Stimulated activated CD8-positive, alpha-beta memory T cell treated with anti-CD3 and anti-CD28 coated beads, Interleukin-2, amount 100 ng/mL, for 1 hour (primary cell): ENCODE measurements at regions not wholly inside any gene's neighbourhood (a gene's known extent, or its start where the extent isn't known, plus 50 kb on each side); places are given as distances from the start of the nearest gene placed in this dataset.

Experiments
- DNase-seq, 2 donors: peaks; one replicate each; pipeline ENCODE4 v3.0.0-alpha.2; 2020; ENCODE audit warnings: low read depth in 2 of 2

DNA sequence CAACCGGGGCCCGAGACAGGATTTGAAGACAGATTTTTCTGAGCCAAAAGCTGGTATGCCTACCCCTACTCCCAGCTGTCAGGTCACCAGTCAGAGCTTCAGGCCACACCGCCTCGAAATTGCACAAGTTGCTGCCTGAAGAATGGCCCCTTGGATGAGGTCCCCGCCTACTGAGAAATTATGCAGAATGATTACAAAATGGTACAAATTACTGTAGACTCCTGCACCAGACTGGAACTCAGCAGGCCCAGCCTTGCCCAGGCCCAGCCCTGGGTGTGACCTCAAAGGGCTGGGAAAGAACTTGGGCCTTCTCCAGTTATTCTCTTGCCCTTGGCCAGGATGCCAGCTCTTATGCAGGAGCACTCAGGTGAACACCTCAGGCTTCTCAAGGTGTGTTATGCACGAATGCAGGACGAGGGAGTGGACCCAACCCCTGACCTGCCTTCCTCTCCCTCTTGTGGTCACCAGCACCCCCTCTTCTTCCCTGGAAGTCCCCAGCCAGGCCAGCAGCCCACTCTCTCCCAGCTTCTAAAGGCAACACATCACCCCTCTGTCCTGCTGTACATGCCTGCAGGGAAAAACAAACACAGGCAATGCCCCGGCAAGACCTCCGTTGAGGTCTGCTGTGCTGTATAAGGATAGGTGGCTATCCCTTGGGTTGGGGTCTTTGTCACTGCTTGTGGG is 88.7 kb upstream of the NAA20 start:
- DNase-seq = no peak

DNA sequence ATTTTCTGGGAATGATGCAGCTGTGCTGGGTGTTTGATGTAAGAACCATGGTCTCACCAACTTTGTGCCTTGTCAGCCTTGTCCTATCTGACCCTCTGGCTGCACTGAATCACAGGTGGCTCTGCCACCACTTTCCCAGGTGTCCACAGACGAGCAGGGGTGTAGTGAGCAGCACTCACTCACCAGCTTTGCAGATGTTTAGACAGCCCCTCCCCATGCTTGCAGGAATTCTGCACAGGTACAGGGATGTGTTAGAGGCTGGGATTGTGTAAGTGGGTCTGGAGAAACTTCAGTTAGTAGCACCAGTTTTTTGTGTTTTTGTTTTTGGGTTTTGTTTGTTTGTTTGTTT is 88.2 kb upstream of the NAA20 start:
- DNase-seq = no peak

DNA sequence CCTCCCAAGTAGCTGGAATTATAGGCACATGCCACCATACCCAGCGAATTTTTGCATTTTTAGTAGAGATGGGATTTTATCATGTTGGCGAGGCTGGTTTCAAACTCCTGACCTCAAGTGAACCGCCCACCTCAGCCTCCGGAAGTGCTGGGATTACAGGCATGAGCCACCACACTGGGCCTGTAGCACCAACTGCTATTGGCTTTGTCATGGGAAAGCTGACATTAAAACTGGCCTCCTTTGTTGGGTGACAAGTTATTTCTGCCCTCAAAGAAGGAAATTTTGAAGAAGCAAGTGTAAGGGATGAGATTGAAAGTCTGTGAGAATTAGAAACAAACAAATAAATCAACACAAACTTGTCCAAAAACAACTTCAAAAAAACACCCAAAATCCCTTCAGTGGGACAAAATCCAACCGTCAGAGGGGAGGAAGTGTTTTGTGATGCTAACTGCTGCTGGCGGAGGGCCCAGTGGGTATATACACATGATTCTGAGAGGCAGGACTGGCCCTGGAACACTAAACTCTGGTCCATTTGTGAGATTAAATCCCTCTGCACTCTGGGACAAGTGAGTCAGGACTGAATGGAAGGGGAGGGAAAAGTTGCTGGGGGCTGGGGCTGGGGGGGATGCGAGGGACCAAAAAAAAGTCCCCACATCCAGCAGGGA is 87.5 kb upstream of the NAA20 start:
- DNase-seq = no peak

DNA sequence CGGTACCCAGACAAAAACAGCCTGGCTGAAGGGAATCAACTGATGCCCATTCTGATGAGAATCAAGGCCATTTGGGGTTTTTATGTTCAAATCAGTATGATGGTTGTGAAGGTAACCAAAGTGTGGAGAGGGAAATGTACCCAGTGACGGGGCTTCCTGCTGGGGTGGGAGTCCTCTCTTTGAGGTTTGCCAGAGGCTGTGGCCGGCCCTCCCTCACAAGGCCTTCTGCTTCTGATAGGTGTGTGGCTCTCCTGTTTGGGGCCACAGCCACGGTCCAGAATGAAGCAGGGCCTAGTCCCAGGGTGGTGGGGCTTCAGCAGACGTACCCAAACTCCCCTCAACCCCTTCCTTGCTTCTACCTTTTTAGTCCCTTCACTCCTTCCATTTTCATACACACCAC is 86.7 kb upstream of the NAA20 start:
- DNase-seq = no peak

DNA sequence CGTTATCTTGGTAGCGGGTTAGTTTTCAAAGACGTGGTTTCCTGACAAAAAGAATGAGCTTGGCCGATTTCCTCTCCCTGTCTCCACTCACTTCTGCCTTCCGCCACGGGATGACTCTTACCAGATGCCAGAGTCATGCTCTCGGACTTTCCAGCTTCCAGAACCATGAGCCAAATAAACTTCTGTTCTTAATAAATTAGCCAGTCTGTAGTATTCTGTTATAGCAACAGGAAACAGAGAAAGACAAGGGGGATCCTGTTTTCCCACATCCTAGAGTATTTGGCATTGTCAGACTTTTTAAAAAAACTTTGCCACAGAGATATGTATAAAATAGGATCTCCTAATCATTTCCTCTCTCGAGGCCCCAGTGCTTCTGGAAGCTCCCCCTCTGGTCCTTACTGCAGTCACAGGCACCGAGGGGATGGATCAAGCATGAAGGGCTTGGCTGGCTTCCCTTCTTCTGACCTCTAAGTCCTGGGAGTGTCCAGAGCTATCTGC is 84.9 kb upstream of the NAA20 start:
- no peak for DNase-seq

DNA sequence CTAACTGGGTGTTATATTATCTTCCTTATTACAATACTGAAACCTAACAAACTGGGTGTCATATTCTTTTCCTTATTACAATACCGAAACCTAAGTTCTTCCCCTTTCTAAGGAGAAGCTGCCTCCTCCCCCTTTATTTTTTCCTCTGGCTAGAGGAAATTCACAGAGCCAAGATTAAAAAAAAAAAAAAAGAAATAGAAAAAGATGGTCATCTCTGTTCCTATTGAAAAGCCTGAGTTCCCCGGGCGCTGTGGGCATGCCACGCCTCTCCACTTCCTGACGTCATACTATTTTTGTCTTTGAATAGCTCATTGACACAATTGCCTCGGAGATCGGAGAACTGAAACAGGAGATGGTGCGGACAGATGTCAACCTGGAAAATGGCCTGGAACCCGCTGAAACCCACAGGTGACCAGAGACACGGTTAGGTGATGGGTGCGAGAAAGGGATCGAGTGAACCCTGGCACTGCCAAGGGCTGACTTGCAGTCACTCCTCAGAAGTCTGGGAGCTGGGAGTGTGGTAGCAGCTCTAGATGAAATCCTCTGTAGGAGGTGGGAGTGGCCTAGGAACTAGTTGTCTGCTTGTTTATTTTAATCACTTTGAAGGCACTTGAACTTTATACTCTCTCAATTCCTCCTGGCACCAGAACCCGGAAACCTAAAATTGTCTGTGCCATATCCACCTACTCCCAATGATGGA is 82.2 kb upstream of the NAA20 start:
- no peak for DNase-seq

DNA sequence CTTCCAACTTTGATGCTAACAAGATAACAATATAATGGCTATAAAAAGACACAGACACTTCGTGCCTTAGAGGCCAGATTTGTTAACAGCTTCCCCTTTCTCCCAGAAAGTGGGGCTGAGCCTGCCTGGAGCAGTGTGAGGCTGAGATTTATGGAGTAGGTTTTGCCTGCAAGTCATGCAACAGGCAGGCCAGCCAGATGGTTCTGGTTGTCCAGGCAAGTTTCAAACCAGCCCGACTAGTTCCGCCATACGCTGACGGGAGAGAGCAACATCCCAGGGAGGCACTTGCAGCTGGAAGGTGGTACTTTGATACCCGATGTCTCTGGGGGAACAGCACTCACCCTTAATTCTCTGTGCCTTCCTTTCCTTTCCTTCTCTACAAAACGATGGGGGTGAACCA is 81.3 kb upstream of the NAA20 start:
- DNase-seq = no peak

DNA sequence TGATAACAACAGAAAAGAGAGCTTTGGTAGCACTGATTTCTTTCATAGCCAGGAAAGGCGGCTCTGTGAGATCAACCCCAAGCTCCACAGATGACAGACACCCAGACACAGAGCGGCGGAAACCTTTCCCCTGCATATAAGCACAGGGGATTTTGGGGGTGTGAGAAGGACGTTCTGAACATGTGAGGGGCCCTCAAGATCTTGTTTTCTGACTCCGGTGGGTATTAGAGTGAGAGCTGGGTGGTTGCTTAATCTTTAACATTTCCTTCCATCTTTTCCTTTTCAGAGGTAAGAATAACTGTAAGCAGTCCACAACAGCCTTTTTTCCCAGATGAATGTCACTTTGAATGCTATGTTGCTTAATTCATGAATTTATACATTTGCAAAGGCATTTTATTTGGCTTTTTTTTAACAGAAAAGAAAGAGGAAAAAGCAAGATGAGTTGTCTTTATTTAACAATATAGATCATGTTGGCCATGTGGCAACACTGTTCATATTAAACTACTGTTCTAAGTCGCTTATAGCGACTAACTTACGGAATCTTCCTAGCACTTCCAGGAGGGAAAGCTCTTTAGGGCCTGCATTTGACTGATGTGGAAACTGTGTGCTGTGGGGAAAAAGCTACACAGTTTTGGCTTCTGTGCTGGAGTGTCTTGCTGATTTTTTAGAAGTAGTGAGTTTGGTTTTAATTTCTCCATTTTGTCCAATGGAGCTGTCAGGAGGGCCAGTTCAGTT is 80.5 kb upstream of the NAA20 start:
- DNase-seq = no peak

DNA sequence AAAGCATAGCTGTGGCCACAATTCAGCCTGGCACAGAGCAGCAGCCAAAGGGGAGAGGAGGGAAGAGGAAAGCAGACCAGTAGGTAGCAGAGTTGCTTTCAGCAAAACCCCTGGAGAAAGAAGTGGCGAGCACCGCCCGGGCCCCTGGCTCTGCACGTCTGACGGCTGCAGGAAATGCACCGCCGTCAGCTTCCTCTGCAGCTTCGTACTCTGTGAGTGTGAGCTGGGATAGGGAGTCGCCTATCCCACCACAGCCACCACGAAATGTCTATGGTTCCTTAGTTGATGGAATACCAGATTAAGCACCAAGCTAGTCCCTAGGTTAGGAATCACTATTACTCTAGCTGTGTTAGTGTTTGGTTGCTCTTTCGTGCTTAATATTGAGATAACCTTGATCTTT is 79.9 kb upstream of the NAA20 start:
- DNase-seq = no peak

DNA sequence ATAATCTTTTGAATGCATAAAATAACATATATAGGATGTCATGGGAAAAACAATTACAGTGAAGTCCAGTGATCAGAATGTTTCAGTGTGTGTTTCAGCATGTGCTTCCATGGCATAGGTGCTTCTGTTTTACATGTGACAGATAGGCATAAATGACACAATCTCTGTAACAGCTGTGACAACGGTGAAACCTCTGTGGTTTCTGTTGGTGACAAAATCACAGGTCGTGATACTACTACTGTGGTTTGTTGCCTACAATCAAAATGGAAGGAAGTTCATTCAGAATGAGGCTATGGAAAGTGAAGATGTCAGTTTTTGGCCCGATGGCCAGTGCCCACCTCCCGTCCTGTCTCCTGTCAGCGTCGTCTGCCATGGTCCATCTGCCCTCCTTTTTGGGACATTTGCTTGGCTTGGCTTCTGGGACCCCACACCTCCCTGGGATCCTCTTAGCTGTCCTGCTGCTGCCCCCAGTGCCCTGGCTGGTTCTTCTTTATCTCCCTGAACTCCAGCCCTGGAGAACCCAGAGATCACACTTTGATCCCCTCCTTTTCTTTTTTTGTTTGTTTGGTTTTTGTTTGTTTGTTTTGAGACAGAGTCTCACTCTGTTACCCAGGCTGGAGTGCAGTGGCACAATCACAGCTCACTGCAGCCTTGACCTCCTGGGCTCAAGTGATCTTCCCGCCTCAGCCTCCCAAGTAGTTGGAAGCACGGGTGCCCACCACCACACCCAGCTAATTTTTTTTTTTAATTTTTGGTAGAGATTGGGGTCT is 79.3 kb upstream of the NAA20 start:
- no peak for DNase-seq

DNA sequence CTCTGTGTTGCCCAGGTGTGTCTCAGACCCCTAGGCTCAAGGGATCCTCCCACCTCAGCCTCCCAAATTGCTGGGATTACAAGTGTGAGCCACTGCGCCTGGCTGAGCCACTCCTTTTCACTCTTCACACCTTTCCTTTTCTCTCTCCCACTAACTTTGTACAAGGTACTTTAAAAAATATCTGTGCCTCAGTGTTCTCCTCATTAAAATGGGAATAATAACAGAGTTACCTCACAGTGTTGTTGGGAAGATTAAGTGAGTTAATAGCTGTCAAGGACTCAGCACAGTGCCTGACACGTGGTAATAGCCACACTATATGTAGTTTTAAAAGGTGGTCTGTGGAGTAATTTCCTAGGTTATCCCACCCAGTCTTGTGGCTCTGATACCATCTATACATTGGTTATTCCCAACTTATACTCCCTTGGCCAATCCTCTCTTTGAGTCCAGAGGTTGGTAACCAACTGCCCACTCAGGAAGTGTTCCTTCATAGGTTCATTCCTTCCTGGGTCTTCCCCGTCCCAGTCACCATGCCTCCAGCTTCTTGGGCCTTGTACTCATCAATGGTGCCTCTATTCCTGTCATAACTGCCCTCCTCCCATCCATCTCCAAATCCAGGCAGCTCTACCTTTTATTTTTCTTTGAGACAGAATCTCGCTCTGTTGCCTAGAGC is 78.6 kb upstream of the NAA20 start:
- DNase-seq = no peak

DNA sequence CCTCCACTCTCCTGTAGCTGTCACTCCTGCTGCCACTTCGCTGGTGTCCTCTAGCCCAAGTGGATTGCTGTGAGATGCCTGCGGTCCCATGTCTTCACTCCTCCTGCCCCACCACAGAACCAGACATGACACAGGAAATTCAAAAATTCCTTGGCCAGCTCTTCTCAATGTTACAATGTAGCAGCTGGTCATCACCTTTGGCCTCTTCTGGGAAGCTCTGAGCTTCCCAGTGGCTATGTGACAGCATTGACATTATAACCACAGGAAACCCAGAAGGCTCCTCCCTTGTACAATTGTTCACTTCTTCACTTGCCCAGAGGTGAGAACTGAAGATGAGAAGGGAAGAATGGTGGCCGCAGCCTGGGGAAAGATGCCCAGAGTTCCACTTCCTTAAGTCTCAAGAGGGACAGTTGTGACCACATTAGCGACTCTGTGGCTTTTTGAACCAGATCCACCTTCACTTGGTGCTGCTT is 76.1 kb upstream of the NAA20 start:
- DNase-seq = no peak

DNA sequence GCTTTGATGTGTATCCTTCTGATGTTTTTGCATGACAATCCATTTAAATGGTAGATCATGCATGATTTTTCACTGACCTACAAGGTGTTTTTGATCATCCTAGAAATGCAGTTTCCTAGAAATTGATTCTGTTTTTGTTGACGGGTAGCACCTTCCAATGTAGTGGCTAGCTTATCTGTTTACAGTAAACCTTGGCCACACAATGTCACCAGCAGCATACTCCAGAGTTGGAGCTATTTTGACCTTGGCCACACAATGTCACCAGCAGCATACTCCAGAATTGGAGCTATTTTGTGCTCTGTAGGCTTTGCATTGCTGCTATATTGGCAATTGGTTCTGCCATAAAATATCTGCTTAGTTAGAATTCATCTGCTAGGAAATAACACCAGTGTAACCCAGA is 74.6 kb upstream of the NAA20 start:
- no peak for DNase-seq

DNA sequence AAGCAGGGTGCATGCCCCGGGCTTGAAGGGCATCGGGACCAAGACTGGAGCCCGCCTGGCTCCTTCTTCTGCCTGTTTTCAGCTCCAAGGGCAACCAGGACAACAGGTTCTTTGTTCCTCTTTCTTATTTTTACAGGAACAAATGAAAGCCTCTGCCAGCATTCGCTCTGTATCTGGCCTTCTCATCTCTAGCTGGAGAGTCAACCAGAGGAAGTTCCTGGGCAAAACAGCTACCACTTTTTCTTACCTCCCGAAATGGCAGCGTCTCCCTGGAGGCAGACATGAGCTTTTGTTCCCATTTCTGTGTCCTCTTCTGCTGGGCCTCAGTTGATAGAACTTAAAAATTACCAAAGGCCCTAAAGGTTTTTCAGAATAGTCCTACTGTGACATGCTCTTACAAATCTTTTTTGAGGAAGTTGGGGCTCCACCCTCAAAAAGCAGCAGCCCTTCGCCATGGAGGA is 74.1 kb upstream of the NAA20 start:
- DNase-seq = no peak

DNA sequence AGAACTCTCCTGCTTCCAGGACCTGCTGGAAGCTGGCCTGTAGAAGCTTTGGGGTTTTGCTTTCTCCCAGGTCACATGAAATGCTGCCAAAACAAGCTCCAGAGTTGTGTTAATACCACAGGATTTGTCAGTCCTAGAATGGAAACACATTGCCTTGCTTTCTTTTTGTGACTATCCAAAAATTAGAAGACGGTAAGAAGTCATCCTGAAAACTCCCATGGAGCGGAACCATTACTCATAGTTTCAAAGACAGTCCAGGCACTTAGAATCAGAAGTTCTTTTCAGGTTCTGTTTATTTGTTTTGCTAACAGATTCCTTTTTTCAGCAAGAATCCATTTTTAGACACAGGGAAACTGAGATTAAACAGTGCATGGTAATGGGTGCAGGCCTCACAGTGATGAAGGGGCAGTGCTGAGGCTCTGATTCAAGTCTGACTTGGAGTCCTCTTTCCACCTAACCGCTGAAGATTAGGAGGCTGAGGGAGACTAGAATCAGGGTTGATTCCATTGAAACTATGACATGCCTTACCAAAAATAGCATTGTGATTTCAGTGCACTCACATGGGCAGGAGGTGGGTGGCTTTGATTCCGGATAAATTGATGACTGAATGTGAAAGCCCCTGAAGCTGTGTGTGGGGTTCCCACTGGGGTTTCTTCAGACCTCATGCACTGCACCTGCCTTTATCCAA is 72.2 kb upstream of the NAA20 start:
- DNase-seq = no peak

DNA sequence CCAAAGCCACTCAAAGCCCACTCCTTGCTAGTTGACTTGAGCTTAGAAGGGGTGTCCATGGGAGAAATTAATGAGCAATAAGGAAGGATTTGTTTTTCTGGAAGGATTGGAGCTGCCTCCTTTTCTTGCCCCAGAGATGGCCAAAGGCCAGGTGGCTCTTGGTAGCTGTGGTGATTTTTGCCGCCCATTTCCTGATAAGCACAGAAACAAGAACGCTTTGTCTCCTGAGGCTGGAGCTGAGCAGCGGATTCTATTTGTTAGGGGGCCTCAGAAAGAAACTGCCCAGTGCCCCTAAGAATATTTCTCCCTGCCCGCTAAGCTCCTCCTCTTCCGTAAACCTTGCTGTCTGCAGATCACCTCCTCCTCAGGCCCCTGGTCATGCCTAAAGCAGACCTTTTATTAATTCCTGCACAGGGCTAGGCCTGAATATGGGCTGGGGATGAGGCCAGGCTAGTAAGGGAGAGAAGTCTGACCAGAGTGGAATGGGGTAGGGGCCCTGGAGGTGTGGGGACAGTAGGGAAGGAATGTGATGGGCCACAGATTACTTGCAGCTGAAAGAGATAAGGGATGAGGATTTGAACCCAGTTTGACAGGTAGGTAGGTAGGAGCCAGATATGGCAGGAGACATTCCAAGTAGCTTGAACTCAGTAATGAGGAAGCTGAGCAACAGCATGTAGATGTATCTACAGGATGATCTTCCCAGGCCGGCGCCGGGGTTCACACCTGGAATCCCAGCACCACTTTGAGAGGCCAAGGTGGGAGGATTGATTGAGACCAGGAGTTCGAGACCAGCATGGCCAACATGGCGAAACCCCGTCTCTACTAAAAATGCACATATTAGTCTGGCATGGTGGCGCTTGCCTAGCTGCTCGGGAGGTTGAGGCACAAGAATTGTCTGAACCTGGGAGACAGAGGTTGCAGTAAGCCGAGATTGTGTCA is 71.2 kb upstream of the NAA20 start:
- no peak for DNase-seq

DNA sequence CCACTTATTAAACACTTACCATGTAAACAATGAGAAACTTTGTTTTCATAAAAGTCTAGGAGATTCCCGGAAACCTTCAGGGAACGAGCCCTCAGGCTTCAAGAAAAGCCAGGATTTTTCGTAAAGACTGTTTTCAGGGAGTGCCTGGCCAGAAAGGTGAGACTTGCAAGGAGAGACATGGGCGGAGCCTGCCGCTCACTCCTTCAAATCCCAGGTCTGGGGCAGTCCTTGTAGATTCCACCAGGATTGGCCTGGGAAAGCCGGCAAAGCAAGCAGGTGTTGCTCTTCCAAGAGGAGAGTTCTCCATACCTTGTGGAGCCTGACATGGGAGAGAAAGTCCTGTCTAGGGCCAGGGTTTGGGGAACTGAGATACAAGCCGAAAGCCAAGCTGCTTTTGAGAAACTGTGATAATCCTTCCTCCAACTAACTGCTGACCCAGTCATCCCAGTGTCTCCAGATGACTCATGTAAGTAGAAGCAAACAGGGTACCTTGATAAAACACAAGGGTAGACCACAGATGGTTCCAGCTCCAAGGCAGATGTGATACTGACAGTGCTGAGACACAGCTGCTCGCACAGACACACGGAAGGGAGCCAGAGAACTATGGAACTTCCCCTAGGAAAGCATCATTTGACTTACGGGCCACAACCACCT is 69.4 kb upstream of the NAA20 start:
- DNase-seq = no peak

DNA sequence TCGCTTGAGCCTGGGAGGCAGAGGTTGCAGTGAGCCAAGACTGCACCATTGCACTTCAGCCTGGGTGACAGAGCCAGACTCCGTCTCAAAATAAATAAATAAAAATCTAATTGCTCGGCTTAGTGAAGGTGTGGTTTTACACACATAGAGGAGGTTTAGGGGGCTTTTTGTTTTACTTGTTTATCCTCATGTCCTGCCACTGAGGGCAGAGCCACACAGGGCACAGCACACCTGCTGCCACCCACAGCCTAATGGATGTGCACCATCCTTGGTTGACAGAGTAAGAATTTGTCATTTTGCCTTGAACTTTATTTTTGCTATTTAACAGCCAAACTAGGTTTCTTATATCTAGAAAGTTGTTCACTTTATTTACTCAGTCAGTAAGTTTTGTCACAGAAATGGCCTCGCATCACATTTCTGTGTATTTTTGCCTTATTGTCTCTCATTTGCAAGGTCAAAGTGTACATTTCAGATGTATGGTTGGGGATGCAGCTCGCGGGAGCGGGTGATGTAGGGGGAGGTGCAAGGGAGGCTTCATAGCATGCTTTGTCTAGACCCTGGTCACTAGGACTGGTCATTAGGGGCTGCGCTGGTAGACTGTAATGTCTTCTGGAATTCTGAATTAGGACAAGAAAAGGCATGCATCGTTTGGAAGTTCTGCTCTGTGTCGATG is 67.8 kb upstream of the NAA20 start:
- DNase-seq = no peak
